GM23338 (cell line): ENCODE measurements at regions not wholly inside any gene's neighbourhood (a gene's known extent, or its start where the extent isn't known, plus 50 kb on each side); places are given as distances from the start of the nearest gene placed in this dataset.

Experiments
- ATAC-seq: fragments of 200-7000 bp; cut with Tn5 transposase; 3 replicates; pipeline ENCODE4 v1.9.1; 2020
- DNase-seq: peaks from one replicate; pipeline ENCODE4 v3.0.0-alpha.2; 2015; ENCODE audit warnings: low spot score
- H2AFZ ChIP-seq: fragments of 200-600 bp; sonication (generic); 2 replicates; pipeline ENCODE4 v1.8.0; 2016; ENCODE audit warnings: antibody characterized with exemption, mild to moderate bottlenecking, moderate library complexity
- H3F3A ChIP-seq: fragments of 200-600 bp; sonication (generic); replicated peaks from 2 replicates; pipeline ENCODE4 v1.8.0; 2017; ENCODE audit warnings: antibody characterized with exemption, mixed run types, low read depth
- H3K27ac ChIP-seq: fragments of 200-600 bp; sonication (generic); 2 replicates; pipeline ENCODE4 v1.6.1; 2016; ENCODE audit warnings: low read depth
- H3K27me3 ChIP-seq: fragments of 200-600 bp; sonication (generic); 2 replicates; pipeline ENCODE4 v1.8.0; 2016; ENCODE audit warnings: mild to moderate bottlenecking, mixed run types, moderate library complexity; ENCODE audit not compliant: insufficient read depth
- H3K36me3 ChIP-seq: fragments of 200-600 bp; sonication (generic); 2 replicates; pipeline ENCODE4 v1.8.0; 2016; ENCODE audit warnings: mild to moderate bottlenecking; ENCODE audit not compliant: insufficient read depth
- H3K4me1 ChIP-seq: fragments of 200-600 bp; sonication (generic); 2 replicates; pipeline ENCODE4 v1.8.0; 2016; ENCODE audit warnings: mild to moderate bottlenecking, moderate library complexity; ENCODE audit not compliant: insufficient read depth
- H3K4me2 ChIP-seq: fragments of 200-600 bp; sonication (generic); 2 replicates; pipeline ENCODE4 v1.7.1; 2017; ENCODE audit warnings: mixed run types
- H3K4me3 ChIP-seq: fragments of 200-600 bp; sonication (generic); 2 replicates; pipeline ENCODE4 v1.6.1; 2016; ENCODE audit warnings: mixed run types
- H3K79me2 ChIP-seq: fragments of 200-600 bp; sonication (generic); replicated peaks from 2 replicates; pipeline ENCODE4 v1.8.0; 2017; ENCODE audit warnings: mild to moderate bottlenecking; ENCODE audit not compliant: insufficient read depth
- H3K9me2 ChIP-seq: fragments of 200-600 bp; sonication (generic); 2 replicates; pipeline ENCODE4 v1.8.0; 2017; ENCODE audit not compliant: insufficient read depth
- H4K20me1 ChIP-seq: fragments of 200-600 bp; sonication (generic); replicated peaks from 2 replicates; pipeline ENCODE4 v1.8.0; 2017; ENCODE audit warnings: mild to moderate bottlenecking; ENCODE audit not compliant: insufficient read depth
- H3K27ac Mint-ChIP-seq: 2 replicates; pipeline ENCODE4 v1.8.0; 2020; ENCODE audit warnings: inconsistent platforms, mild to moderate bottlenecking, moderate library complexity, mixed read lengths
- H3K27me3 Mint-ChIP-seq: 3 replicates; pipeline ENCODE4 v1.8.0; 2022; ENCODE audit warnings: low read depth, mild to moderate bottlenecking, moderate library complexity, mixed read lengths, inconsistent platforms; ENCODE audit not compliant: insufficient read depth, poor library complexity
- H3K36me3 Mint-ChIP-seq: 3 replicates; pipeline ENCODE4 v1.8.0; 2021; ENCODE audit warnings: low read depth, mild to moderate bottlenecking, inconsistent platforms, moderate library complexity, mixed read lengths
- H3K4me1 Mint-ChIP-seq: 3 replicates; pipeline ENCODE4 v1.8.0; 2020; ENCODE audit warnings: mild to moderate bottlenecking, inconsistent platforms, mixed read lengths
- H3K4me3 Mint-ChIP-seq: 3 replicates; pipeline ENCODE4 v1.8.0; 2021; ENCODE audit warnings: moderate library complexity, mild to moderate bottlenecking, inconsistent platforms, mixed read lengths
- H3K9me3 Mint-ChIP-seq: 3 replicates; pipeline ENCODE4 v1.8.0; 2020; ENCODE audit warnings: moderate library complexity, mild to moderate bottlenecking, inconsistent platforms, mixed read lengths
- CTCF ChIP-seq, 2 experiments: fragments of 200-600 bp in 1 of 2; sonication (generic) in 1 of 2; conservative IDR thresholded peaks; 2 replicates each; pipeline versions ENCODE4 v1.5.1 to v1.6.1; 2016 to 2017; ENCODE audit warnings: antibody characterized with exemption in 2 of 2, low read depth in 2 of 2, mild to moderate bottlenecking in 2 of 2, moderate library complexity in 1 of 2
- ETS1 ChIP-seq: IDR thresholded peaks from 2 replicates; pipeline ENCODE4 v1.6.1; 2016; ENCODE audit warnings: antibody characterized with exemption
- EZH2phosphoT487 ChIP-seq: fragments of 200-600 bp; sonication (generic); IDR thresholded peaks from one replicate; pipeline ENCODE4 v1.8.1; 2018; ENCODE audit warnings: antibody characterized with exemption; ENCODE audit not compliant: unreplicated experiment
- JUNB ChIP-seq: IDR thresholded peaks from one replicate; pipeline ENCODE4 v1.6.1; 2016; ENCODE audit warnings: antibody characterized with exemption; ENCODE audit not compliant: unreplicated experiment
- NANOG ChIP-seq: IDR thresholded peaks from 2 replicates; pipeline ENCODE4 v1.6.1; 2016; ENCODE audit warnings: antibody characterized with exemption, borderline replicate concordance
- POLR2AphosphoS5 ChIP-seq: IDR thresholded peaks from 2 replicates; pipeline ENCODE4 v1.6.1; 2016; ENCODE audit warnings: antibody characterized with exemption, low read depth
- STAT1 ChIP-seq: IDR thresholded peaks from one replicate; pipeline ENCODE4 v1.6.1; 2016; ENCODE audit warnings: antibody characterized with exemption; ENCODE audit not compliant: unreplicated experiment
- ZNF114 ChIP-seq: fragments of 250-450 bp; sonication (Bioruptor Pico); IDR thresholded peaks from 2 replicates; pipeline ENCODE4 v1.5.0; 2020; ENCODE audit warnings: mild to moderate bottlenecking, moderate library complexity
- ZNF462 ChIP-seq: fragments of 250-450 bp; sonication (Bioruptor Pico); IDR thresholded peaks from 2 replicates; pipeline ENCODE4 v1.5.0; 2020; ENCODE audit warnings: mild to moderate bottlenecking, moderate library complexity

- TF ChIP-seq ZNF462 (CRISPR knock-in tag) = no peak
- no peak for TF ChIP-seq ETS1
- TF ChIP-seq POLR2AphosphoS5 = no peak
- TF ChIP-seq NANOG = no peak
- TF ChIP-seq EZH2phosphoT487 = no peak
These were observed 310.4 kb downstream of the SPRY1 start (continued) for GRCh38 chr4:123706973-123707372.

- Histone ChIP-seq H3F3A (no peaks in the 10 kb centered on the region), H3K4me2 (no peak overlapping the region), H3K79me2 (no peaks in the 10 kb centered on the region), H2AFZ (no peak overlapping the region), H4K20me1 (no peaks in the 10 kb centered on the region), H3K27me3 (no peaks in the 10 kb centered on the region), H3K27ac (no peak overlapping the region), H3K4me3 (no peak overlapping the region), H3K9me2 (0 out of 2 replicates have a peak, but pooled peaks cover 4% of the 10 kb centered on the region), H3K36me3 (no peaks in the 10 kb centered on the region), H3K4me1 (no peaks in the 10 kb centered on the region)
- Mint-ChIP-seq H3K36me3 (peaks cover 13% of the 10 kb centered on the region), H3K9me3 (peaks cover 29% of the 10 kb centered on the region), H3K4me1 (0 out of 3 replicates have a peak, but pooled peaks cover 2% of the 10 kb centered on the region), H3K27me3 (peaks cover 5% of the 10 kb centered on the region), H3K27ac (no peak overlapping the region), H3K4me3 (no peak overlapping the region)
- no peak for ATAC-seq
- DNase-seq = no peak
- TF ChIP-seq JUNB (no peak), CTCF (conservative IDR thresholded peaks at IDR 0.05; ENCODE audit: low read depth in 2 of 2) (no peak), STAT1 (no peak), ZNF114 (no peak), POLR2AphosphoS5 (no peak), EZH2phosphoT487 (no peak), ETS1 (no peak)
These were observed 312.3 kb downstream of the SPRY1 start for GRCh38 chr4:123708902-123709301.
